Neural progenitor cell (in vitro differentiated cells): ENCODE measurements at regions not wholly inside any gene's neighbourhood (a gene's known extent, or its start where the extent isn't known, plus 50 kb on each side); places are given as distances from the start of the nearest gene placed in this dataset.

ENCODE experiments used
- CTCF ChIP-seq: fragments of 200-600 bp; sonication (generic); IDR thresholded peaks from 2 replicates; pipeline ENCODE4 v1.5.1; 2017; ENCODE audit warnings: antibody characterized with exemption, mild to moderate bottlenecking
- EZH2phosphoT487 ChIP-seq: fragments of 200-600 bp; sonication (generic); IDR thresholded peaks from 2 replicates; pipeline ENCODE4 v1.6.1; 2017; ENCODE audit warnings: antibody characterized with exemption

DNA sequence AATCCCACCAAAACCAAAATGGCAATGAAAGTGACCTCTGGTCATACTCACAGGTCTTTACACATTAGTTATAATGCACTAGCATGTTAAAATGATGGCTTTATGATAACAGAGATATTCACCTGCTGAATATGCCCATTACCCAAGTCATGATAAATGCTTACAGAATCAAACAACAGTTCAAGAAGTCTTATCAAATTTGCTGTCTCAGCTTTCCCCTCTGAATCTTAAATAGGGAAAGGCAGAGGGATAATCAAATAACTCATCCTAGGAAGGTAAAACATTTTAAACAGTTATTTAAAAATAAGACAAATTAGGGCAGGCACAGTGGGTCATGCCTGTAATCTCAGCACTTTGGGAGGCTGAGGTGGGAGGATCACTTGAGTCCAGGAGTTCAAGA, 52.8 kb upstream of the CRBN start:
- no peak for TF ChIP-seq CTCF
- no peak for TF ChIP-seq EZH2phosphoT487
